Breast epithelium (tissue), 3 donors: ENCODE measurements at regions not wholly inside any gene's neighbourhood (a gene's known extent, or its start where the extent isn't known, plus 50 kb on each side); places are given as distances from the start of the nearest gene placed in this dataset.

Experiments
- CTCF ChIP-seq, 3 donors: fragments of 450-650 bp; IDR thresholded peaks; one replicate each; pipeline ENCODE4 v1.5.1; 2016 to 2017; ENCODE audit warnings: antibody characterized with exemption in 3 of 3, mild to moderate bottlenecking in 3 of 3, moderate library complexity in 3 of 3
- POLR2A ChIP-seq: fragments of 450-650 bp; IDR thresholded peaks from one replicate; pipeline ENCODE4 v1.6.1; 2016; ENCODE audit warnings: antibody characterized with exemption, mild to moderate bottlenecking, moderate library complexity

- no peak for TF ChIP-seq CTCF (IDR thresholded peaks at IDR 0.05)
- TF ChIP-seq POLR2A = no peak
Observed at GRCh38 chr2:149885946-149886345, 298.4 kb upstream of the MMADHC start.
